Spleen (tissue), 7 donors: ENCODE measurements at regions not wholly inside any gene's neighbourhood (a gene's known extent, or its start where the extent isn't known, plus 50 kb on each side); places are given as distances from the start of the nearest gene placed in this dataset.

Experiments used
- POLR2A ChIP-seq, 3 donors: fragments of 450-650 bp; IDR thresholded peaks; one replicate each; pipeline ENCODE4 v1.5.1; 2017; ENCODE audit warnings: antibody characterized with exemption in 3 of 3, mild to moderate bottlenecking in 1 of 3
- TF ChIP-seq, protein P1 (sequence below), 11 experiments: fragments of 200-600 bp in 7 of 11; fragments of 450-650 bp in 4 of 11; sonication (generic) in 4 of 11; IDR thresholded peaks in 8 of 11; conservative IDR thresholded peaks in 3 of 11; 1 replicate in 7 of 11; 2 replicates in 4 of 11; pipeline versions ENCODE4 v1.4.0 to v1.8.0; 2016 to 2021; ENCODE audit warnings: antibody characterized with exemption in 11 of 11, inconsistent platforms in 4 of 11, mild to moderate bottlenecking in 1 of 11
- donor health status: DM: no; HTN: no; CAD: no; lungs with moderate emphysema.
- donor health status: DM: no; HTN: no; CAD: no.
- donor health status: DM: no; HTN: no; CAD: no.

DNA sequence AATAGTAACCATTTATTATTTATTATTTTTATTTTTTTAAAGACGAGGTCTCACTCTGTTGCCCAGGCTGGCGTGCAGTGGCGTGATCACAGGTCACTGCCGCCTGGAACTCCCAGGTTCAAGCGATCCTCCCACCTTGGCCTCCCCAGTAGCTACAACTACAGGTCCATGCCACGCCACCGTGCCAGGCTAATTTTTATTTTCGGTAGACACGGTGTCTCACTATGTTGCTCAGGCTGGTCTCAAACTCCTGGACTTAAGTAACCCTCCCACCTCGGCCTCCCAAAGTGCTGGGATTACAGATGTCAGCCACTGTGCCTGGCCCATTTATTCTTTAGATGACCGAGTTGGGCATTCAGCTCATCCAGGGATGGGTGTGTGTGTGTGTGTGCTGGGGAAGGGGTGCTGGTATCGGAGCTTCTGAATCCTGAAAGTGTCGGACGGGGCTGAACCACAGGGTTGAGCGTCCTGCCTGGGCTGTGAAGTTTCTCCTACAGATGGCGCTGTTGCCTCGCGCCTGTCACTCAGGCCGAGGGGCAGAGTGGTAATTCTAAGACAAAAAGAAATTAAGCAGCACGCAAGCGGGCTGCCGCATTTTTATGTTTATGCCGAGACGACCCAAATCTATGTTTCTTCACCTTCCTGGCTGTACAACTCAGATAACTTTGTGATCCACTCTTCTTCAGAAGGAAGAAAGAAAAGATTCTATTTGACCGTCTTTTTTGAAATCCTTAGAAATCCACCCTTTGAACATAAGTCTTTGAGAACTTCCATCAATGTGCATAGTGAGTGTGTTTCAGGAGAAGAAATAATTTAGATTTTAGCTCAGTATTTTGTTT lies 252.8 kb downstream of the CDH26 start:
- TF ChIP-seq, protein P1, sequence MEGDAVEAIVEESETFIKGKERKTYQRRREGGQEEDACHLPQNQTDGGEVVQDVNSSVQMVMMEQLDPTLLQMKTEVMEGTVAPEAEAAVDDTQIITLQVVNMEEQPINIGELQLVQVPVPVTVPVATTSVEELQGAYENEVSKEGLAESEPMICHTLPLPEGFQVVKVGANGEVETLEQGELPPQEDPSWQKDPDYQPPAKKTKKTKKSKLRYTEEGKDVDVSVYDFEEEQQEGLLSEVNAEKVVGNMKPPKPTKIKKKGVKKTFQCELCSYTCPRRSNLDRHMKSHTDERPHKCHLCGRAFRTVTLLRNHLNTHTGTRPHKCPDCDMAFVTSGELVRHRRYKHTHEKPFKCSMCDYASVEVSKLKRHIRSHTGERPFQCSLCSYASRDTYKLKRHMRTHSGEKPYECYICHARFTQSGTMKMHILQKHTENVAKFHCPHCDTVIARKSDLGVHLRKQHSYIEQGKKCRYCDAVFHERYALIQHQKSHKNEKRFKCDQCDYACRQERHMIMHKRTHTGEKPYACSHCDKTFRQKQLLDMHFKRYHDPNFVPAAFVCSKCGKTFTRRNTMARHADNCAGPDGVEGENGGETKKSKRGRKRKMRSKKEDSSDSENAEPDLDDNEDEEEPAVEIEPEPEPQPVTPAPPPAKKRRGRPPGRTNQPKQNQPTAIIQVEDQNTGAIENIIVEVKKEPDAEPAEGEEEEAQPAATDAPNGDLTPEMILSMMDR (IDR thresholded peaks at IDR 0.05 in 8 of 11, conservative IDR thresholded peaks at IDR 0.05 in 3 of 11), result peak; percentile 62 to 92 (median 80)
- no peak for TF ChIP-seq POLR2A (IDR thresholded peaks at IDR 0.05)
